CD4-positive, alpha-beta T cell treated with Interleukin-10 for 1 hour (primary cell): ENCODE measurements at regions not wholly inside any gene's neighbourhood (a gene's known extent, or its start where the extent isn't known, plus 50 kb on each side); places are given as distances from the start of the nearest gene placed in this dataset.

Source experiments
- DNase-seq: peaks from one replicate; pipeline ENCODE4 v3.0.0-alpha.2; 2020

- no peak for DNase-seq
Measured at GRCh38 chr20:60950561-60950960, 301.5 kb upstream of the CDH4 start.

DNA sequence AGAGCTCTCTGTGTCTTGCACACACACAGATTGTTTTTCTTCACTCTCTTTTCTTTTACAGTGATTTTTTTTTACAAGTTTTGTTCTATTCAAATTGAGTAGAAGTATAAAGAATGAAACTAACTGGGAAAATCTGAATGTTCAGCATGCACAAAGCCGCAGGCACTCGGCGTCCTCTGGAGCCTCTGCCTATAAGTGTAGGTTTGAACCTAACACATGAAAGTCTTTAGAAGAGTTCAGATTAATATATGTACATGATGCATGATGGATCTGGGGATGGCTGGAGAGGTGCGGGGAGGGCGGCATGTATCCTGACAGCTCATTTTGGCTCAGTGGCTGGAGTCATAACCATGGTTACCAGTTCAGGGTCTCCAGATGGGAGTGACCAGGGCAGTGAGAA is 301.1 kb upstream of the CDH4 start:
- no peak for DNase-seq

DNA sequence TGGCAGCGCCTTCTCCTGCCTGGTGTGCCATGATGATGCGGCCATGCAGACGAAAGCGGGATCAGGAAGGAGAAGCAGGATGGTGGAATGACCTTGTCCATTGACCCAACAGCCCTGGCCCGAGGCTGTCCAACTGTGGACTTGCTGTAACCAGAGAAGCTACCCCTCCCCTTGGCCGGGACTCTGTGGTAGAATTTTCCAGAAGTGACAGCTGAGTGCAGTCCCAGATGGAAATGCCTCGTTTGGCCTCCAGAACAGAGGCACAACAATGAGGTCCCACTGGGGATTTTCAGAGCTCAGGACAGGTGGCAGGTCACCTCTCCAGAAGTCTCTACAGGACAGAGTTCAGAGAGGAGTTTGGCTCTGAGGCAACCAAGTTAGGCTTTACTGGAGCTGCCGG is 299.2 kb upstream of the CDH4 start:
- DNase-seq: no peak

GRCh38 chr20:60953321-60953720 is 298.7 kb upstream of the CDH4 start:
- no peak for DNase-seq

- DNase-seq: no peak
Measured at GRCh38 chr20:60955706-60956105, 296.4 kb upstream of the CDH4 start.

DNA sequence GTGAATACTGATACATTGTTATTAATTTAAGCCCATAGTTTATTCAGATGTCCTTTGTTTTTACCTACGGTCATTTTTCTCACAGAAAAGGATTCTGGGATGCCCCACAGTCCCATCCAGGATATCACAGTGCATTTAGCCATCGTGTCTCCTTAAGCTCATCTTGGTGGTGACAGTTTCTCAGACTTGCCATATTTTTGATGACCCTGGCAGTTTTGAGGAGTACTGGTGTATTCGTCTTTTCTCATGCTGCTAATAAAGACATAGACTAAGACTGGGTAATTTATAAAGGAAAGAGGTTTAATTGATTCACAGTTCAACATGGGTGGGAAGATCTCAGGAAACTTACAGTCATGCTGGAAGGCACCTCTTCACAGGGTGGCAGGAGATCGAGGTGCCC is 295.9 kb upstream of the CDH4 start:
- no peak for DNase-seq

- no peak for DNase-seq
Measured at GRCh38 chr20:60957621-60958020, 294.4 kb upstream of the CDH4 start.

DNA sequence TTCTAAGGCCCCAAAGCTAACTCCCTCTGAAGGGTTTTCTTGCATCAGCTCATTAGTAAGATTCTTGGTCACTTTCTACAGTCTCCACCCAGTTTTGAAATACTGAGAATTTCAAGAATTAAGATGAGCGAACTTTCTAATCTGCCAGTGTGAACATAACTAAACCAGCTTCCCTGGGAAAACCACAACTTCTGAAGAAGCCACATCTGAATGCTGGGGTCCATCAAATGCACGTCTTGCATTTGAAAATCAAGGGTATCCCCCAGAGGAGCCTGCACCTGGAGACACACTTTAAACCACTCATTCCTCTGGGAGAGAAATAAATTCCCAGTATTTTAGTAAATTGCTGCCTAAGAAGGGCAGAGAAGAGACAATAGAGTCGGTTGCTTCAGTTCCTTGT is 292.1 kb upstream of the CDH4 start:
- no peak for DNase-seq

DNA sequence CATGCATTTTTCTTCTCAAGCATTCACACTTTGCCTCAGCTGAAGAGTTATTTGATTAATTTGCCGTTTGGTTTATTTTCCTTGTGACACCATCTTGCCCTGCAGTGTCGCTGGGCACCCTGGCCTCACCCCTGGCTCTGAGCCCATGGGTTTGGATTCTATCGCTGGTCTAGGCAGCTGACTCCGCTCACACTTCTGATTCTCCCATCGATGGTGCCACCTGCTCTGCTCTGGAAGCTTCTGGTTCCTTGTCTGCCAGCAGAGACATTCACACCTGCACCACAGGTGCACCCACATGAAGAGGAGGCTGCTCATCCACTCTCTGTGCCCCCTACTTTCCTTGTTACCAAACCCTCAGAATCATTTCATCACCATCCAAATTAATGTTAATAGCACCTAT is 291.6 kb upstream of the CDH4 start:
- no peak for DNase-seq

DNA sequence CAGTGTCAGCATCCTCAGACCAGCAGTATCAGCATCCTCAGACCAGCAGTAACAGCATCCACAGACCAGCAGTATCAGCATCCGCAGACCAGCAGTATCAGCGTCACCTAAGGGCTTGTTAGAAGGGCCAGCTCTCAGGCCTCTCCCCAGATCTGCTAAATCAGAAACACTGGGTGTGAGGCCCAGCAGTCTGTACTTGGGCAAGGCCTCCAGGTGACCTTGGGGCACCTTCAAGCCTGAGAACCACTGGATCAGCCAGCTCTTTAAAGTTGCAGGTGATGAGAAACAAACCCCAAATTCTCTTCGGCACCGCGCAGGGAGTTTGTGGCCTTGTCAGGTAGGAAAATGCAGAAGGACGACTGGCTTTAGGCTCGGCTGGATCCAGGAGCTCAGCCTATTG is 290.5 kb upstream of the CDH4 start:
- no peak for DNase-seq

GRCh38 chr20:60962367-60963045 is 289.6 kb upstream of the CDH4 start:
- DNase-seq: no peak

GRCh38 chr20:60963146-60963545 is 288.9 kb upstream of the CDH4 start:
- DNase-seq: no peak

DNA sequence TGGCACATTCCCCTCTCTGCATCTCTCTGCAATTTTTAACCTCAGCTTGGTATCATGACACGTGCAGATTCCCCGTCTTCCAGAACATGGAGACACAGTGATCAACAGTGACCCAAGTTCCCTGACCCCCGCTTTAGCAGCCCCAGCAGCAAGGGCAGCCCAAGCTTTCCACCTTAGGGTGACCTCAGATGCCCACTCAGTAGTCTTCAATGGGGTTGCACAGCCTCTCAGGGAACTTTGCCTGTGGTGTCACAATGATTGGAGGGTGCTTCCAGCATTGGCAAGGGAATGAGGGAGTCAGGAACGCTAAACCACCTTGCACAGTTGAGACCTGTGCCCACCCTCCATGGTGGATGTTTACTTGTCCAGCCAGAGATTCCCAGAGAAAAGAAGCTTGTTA is 287.1 kb upstream of the CDH4 start:
- no peak for DNase-seq

DNA sequence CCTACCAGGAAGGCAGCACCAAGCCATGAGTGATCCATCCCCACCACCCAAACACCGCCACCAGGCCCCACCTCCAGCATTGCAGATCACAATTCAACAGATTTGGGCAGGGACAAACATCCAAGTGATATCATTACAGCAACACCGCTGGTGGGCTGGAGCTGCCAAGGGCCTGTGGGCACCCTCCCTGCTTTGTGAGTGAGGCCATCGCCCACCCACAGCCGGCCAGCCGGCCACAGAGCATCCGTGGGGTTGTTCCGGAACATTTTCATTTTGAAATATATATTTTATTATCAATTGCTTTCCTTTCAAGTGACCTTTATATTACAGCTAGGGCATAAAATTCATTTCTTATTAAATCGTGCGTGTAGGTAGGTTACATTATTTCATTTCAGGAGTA is 286.0 kb upstream of the CDH4 start:
- no peak for DNase-seq

DNA sequence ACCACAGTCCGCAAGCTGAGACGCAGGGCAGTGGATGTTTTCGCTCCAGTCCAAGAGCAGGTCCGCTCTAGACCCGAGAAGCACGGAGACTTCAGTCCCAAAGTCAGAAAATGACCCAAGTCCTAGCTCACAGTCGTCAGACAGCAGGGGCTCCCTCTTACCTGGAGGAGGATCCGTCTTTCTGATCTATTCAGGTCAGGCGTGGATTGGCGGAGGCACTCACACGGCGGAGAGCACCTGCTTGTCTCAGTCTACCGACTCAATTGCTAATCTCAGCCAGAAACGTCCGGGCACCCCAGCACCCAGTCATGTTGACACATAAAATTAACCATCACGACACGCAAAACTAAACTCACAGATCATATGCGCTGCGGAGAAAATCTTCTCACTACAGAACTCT is 285.3 kb upstream of the CDH4 start:
- no peak for DNase-seq

DNA sequence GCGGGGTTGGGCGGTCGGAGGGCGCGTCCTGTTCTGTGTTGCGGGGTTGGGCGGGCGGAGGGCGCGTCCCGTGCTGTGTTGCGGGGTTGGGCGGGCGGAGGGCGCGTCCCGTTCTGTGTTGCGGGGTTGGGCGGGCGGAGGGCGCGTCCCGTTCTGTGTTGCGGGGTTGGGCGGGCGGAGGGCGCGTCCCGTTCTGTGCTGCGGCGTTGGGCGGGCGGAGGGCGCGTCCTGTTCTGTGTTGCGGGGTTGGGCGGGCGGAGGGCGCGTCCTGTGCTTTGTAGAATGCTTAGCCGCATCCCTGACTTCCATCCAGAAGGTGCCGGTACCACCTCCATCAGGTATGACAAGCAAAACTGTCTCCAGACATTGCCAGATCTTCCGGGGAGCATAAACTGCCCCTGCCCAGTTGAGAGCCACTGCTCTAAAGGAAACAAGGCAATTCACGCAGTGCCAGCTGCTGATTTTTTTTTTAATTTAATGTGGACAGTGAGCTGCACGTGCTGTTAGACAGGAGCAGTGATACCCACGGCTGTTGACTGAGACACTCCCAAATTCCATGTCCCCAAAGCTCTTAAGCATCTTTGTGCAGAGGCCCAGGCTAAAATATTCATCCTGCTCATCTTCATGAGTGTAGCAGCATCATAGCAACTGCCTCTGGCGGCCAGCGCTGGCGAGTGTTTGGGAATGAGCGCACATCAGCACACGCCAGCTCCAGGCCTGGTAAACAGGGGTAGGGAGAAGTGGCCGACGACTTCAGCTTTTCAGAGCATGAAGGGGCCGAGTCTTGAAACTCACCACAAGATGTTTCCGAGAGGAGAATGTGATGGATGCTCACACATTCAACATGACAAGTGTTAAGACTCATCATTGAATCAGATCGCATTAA is 284.4 kb upstream of the CDH4 start:
- DNase-seq: no peak

- DNase-seq: no peak
Measured at GRCh38 chr20:60968853-60969720, 283.0 kb upstream of the CDH4 start.

GRCh38 chr20:60970601-60971000 is 281.5 kb upstream of the CDH4 start:
- DNase-seq: no peak

DNA sequence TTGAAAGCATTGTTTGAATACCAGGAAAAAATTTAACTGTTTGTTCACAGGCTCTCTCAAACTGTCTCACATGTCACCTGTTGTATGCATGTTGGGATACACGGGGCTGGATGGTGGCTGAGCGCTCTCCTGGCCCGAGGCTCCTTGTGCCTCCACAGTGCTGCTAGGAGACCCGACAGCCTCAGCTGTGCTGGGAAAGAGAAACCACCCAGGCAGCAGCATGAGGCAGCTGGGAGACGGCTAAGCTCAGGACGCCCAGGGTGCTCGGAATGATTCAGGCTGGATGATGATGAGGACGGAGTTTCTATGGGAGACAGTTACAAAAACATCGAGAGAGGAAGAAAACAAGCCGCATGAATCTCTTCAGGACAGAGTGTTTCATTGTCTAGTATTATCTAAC is 278.0 kb upstream of the CDH4 start:
- DNase-seq: no peak

GRCh38 chr20:60974441-60974945 is 277.6 kb upstream of the CDH4 start:
- no peak for DNase-seq

DNA sequence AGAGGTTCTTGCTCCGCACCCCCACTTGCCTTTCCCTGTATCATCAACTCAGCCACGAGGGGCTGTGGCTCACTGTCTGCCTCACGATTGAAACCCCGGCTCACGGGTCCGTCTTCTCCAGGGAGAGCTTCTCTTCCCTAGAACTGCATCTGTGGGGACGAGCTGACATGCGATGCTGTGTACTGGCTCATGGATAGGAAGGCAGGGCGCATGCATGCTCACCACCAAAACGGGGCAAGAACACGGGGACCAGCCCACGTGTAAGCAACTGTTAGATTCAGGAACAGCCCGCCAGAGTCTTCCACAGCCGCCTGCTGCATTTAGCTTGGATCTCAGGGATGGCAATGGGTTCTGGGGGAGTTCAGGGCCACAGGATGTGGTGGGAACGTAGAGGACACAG is 275.9 kb upstream of the CDH4 start:
- no peak for DNase-seq

DNA sequence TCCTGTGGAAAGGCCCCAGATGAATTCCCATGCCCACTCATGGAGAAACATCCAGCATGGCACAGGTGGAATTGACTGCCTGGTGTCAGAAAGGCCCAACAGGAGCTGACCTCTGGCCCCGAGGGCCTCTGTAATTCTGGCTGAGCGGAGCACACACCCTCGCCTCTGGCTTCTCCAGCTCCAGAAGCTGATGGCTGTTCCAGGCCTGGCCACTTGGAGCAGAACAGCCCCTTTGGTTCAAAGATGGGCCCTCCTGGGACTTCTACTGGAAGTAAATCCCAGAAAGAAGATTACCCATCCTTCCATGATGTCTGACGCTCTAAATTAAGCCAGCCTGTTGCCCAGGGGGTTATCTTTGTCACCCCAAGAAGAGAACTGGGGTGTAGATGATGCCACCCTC is 275.1 kb upstream of the CDH4 start:
- DNase-seq: no peak

DNA sequence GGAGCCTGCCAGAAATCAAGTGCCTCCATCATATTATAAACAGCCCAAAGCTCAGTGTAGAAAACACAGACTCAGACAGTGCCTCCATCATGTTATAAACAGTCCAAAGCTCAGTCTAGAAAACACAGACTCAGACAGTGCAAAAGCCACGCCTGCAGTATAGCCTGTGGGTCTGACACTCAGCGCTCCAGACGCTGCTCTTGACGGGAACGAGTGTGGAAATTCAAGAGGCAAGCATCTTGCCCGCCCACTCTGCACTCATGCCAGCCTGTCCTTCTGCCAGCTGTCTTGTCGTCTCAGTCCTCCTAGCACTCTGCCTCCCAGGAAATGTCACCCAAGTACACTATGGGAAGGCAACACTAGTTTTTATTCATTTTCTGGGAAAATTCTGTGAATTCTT is 274.2 kb upstream of the CDH4 start:
- DNase-seq: no peak
